HepG2 (cell line): ENCODE measurements at regions not wholly inside any gene's neighbourhood (a gene's known extent, or its start where the extent isn't known, plus 50 kb on each side); places are given as distances from the start of the nearest gene placed in this dataset.

Experiments
- CBX2 ChIP-seq, 2 experiments: fragments of 200-600 bp in 1 of 2; sonication (generic); formaldehyde crosslinking in 1 of 2; IDR thresholded peaks; 2 replicates each; pipeline versions ENCODE4 v1.7.0 to v1.8.1; 2018 to 2022; ENCODE audit warnings: low read depth in 2 of 2, low read length in 1 of 2, mild to moderate bottlenecking in 1 of 2, missing genetic modification reagents in 1 of 2
- MTERF4 ChIP-seq: sonication (generic); formaldehyde crosslinking; IDR thresholded peaks from 2 replicates; pipeline ENCODE4 v1.8.0; 2023; ENCODE audit warnings: mild to moderate bottlenecking, missing genetic modification reagents
- STAT5B ChIP-seq: sonication (generic); formaldehyde crosslinking; IDR thresholded peaks from 2 replicates; pipeline ENCODE4 v1.4.0; 2020; ENCODE audit warnings: missing genetic modification reagents

GRCh38 chr3:66136597-66136996, 84.2 kb upstream of the SLC25A26 start:
- TF ChIP-seq CBX2 (IDR thresholded peaks at IDR 0.05; ENCODE audit: low read depth, low read length) (no peak), CBX2 (CRISPR knock-in tag; IDR thresholded peaks at IDR 0.05; ENCODE audit: low read depth) (no peak), STAT5B (CRISPR knock-in tag) (no peak), MTERF4 (no peak)
